GM21786 (cell line): ENCODE measurements at regions not wholly inside any gene's neighbourhood (a gene's known extent, or its start where the extent isn't known, plus 50 kb on each side); places are given as distances from the start of the nearest gene placed in this dataset.
"Not testable (repeated sequence)": the region's sequence is repeated elsewhere in the genome, so short reads cannot be mapped to it uniquely, and the experiment has no call there.

Source experiments
- ATAC-seq: cut with Tn5 transposase; IDR thresholded peaks from one replicate; pipeline ENCODE4 v1.9.1; 2021; ENCODE audit not compliant: unreplicated experiment

- ATAC-seq = peak; percentile 42
Observed at GRCh38 chr9:42430674-42431615, 247.5 kb downstream of the SPATA31A6 start.

DNA sequence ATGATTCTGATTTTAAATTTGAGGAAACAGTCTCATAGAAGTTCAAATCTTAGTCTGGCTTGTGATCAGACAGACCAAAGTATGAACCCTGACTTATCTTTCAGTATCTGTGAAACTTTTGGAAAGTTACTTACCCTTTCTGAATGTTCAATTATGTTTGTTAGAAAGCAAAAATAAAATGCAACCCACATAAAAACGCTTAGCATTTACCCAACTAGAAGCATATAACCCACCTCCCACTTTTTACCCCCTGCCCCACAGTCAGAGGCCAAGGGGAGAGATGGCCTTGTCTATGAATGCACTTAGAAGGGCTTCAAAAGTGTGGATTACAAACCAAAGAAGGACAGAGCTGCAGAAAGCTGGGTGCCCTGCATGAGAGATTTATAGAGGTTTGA, 248.2 kb downstream of the SPATA31A6 start:
- ATAC-seq = not testable (repeated sequence)

- not testable (repeated sequence) for ATAC-seq
Observed at GRCh38 chr9:42434844-42435714, 251.6 kb downstream of the SPATA31A6 start.

DNA sequence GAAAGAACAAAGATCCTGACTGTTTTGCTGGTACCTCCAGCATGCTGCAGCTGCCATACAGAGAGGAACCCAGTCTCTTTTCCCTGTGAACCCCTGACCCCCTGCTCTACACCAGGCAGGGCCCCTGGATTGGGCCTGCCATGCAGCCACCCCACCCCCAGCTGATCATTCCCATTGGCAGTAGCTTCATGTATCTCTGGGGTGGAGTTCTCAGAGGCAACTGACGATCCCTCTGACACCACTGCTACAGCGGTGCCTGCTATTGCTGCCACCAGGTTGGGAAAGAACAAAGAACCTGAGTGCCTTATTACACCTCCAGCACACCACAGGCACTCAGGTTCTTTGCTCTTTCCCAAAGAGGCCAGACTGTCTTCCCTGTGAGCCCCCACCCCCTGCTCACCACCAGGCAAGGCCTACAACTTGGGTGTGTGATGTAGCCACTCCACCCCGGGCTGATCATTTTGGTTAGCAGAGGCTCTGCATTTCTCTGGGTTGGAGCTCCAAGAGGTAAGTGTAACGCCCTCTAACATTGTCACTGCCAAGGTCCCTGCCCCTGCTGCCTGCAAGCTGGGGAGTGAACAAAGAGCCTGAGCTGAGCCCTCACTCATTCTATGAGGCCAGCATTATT, 252.4 kb downstream of the SPATA31A6 start:
- not testable (repeated sequence) for ATAC-seq

GRCh38 chr9:42437057-42437759, 253.7 kb downstream of the SPATA31A6 start:
- ATAC-seq = peak; percentile 53

- ATAC-seq = not testable (repeated sequence)
Observed at GRCh38 chr9:42442680-42443079, 259.2 kb downstream of the SPATA31A6 start.

GRCh38 chr9:42443414-42443813, 260.0 kb downstream of the SPATA31A6 start:
- peak; percentile 95 for ATAC-seq

- not testable (repeated sequence) for ATAC-seq
Observed at GRCh38 chr9:42461436-42461835, 278.0 kb downstream of the SPATA31A6 start.

DNA sequence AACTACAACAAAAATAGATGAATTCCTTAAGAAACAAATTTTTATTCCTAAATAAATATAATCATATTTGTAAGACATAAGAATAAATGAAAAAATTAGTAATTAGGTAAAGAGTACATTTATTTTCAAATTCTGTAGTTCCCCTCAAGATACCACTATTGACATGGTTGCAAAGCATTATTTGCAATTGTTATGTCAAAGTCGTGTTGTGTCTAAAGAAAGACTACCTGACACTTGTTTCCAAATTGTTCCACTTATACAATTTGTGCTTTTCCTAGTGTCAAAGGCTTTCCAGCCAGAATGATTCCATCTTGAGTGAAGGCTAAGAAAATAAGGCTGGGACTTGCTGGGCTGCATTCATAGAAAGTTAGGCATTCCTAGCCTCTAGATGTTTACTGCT, 278.4 kb downstream of the SPATA31A6 start:
- ATAC-seq = not testable (repeated sequence)

DNA sequence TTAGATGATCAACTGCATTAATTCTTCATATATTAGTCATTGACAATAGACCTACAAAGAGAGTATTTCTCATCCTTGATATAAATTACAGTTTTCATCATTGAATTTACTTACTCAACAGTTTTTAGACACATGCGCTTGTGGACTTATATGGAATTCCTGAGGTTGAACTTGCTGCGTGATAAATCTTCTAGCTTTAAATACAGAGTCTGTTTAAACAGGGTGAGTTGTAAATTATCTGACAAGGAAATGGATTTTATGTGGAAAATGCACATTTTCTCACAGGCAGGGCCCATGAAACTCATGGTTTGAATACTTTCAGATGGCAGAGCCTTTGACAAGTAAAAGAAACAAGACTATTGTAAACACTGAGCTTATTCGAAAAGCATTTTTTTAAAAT, 280.5 kb downstream of the SPATA31A6 start:
- not testable (repeated sequence) for ATAC-seq

GRCh38 chr9:42470577-42470976, 287.1 kb downstream of the SPATA31A6 start:
- not testable (repeated sequence) for ATAC-seq

- not testable (repeated sequence) for ATAC-seq
Observed at GRCh38 chr9:42490989-42491388, 307.5 kb downstream of the SPATA31A6 start.

- ATAC-seq = not testable (repeated sequence)
Observed at GRCh38 chr9:42502620-42503264, 319.3 kb downstream of the SPATA31A6 start.

DNA sequence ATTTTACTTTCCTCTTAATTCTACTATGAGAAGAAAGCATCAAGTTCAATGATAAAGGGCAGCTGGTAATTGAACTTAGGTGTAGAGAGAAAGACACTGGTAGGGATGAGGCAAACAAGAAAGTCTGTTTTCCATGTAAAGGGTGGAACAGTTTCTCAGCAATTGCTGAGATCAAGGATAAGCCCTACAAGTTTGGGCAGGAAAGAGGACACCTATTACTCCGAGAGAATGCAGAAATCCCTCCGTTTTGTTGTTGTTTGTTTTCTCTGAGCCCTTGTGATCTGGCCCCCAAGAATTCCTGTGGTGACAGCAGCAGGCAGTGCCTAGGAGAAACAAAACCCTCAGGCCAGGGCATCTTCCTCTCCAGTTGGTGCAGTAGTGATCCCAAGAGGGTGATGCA, 324.7 kb downstream of the SPATA31A6 start:
- ATAC-seq = not testable (repeated sequence)

DNA sequence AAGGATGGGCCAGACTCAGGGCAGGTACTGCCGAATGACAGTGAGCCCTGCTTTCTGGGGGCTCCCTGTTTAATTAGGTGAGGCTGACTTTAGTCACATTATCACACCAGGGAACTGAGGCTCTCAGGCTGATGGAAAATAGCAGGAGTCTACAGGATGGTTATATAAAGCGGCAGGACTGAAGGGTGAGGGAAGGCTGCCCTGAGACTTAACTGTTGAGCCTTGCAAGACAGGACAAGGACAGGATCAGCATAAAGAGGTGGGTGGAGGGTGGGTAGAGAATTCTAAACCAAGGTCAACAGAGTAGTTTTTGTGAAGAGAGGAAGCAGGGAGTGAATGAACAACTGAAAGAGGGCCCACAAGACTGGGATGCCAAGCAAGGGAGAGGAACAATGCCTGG, 330.1 kb downstream of the SPATA31A6 start:
- not testable (repeated sequence) for ATAC-seq

DNA sequence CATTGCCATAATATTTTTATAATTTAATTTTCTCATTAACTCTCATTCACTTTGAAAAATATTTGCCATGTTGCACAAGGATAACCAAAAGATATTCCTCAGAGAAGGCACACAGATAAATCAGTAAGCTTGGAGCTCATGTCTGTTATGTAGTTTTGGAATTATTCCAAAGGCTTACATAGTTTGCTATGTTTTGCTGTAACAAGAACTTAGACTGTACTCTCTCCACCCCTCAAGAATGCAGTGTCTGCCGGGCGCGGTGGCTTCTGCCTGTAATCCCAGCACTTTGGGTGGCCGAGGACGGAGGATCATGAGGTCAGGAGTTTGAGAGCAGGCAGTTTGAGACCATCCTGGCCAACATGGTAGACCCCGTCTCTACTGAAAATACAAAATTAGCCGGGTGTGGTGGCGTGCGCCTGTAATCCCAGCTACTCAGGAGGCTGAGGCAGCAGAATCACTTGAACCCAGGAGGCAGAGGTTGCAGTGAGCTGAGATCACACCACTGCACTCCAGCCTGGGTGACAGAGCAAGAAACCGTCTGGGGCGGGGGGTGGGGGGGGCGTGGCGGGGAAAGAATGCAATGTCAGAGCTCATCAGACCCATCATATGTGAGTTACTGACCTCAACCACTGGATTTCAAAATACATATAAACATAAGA, 351.0 kb downstream of the SPATA31A6 start:
- ATAC-seq = not testable (repeated sequence)

- ATAC-seq = not testable (repeated sequence)
Observed at GRCh38 chr9:42534984-42535325, 351.5 kb downstream of the SPATA31A6 start.

DNA sequence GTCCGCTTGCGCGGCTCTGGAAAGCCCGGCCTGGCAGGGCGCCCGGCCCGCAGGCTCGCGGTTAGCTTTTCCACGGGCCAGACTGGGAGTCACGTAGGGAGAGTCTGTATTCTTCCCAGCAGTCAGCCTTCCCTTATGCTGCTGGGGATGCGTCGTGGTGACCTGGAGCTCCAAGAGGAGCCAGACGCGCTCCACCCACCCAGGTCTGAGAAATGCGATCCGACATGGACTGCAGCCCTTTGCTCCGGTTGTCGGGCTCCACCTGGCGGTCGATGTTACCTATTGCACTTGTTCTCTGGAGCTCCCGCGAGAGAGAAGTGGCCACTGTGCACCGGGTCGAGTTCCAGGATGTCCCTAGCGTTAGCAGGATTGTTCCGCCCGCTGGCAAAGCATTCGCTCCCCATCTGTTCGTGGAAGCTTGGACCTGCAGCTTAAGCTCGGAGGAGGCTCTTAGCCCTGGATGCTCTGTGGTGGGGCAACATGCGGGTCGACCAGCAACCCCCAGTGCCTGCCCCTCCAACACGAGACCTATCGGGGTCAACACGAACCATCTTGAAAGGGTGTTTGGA, 367.4 kb downstream of the SPATA31A6 start:
- not testable (repeated sequence) for ATAC-seq

DNA sequence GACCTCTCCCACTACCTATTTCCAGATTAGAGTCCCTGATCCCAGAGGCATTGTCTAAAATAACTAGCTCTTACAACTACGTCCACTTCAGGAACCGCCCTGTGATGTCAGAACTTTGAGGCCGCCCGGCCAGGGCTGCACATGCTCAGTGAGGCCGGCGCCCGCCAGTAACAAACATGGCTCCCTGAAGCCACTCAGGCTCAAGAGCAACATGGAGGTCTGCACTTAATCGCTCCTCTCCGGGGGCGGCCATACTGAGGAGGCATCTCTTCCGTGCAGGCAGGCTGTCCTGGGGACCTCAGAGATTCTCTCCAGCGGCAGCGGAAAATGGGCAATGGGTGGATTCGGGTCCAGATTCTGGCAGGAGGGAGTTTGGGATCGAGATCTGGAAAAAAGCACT, 385.1 kb downstream of the SPATA31A6 start:
- ATAC-seq = not testable (repeated sequence)
